SK-N-SH treated with all-trans-retinoic acid at 6 μM for 48 hours (cell line): ENCODE measurements at regions not wholly inside any gene's neighbourhood (a gene's known extent, or its start where the extent isn't known, plus 50 kb on each side); places are given as distances from the start of the nearest gene placed in this dataset.

ENCODE experiments used
- ATAC-seq: fragments of 200-7000 bp; cut with Tn5 transposase; 3 replicates; pipeline ENCODE4 v1.9.1; 2020; ENCODE audit warnings: mild to moderate bottlenecking, moderate library complexity
- ARNTL ChIP-seq: fragments of 450-650 bp; formaldehyde crosslinking; IDR thresholded peaks from 2 replicates; pipeline ENCODE4 v1.5.0; 2020; ENCODE audit warnings: low read depth, mild to moderate bottlenecking, moderate library complexity, borderline replicate concordance
- BACH2 ChIP-seq: fragments of 250-450 bp; sonication (Bioruptor Pico); IDR thresholded peaks from 2 replicates; pipeline ENCODE4 v1.9.0; 2021; ENCODE audit warnings: mild to moderate bottlenecking, borderline replicate concordance
- CSDC2 ChIP-seq: fragments of 250-450 bp; sonication (Bioruptor Pico); IDR thresholded peaks from 2 replicates; pipeline ENCODE4 v1.5.0; 2020; ENCODE audit warnings: mild to moderate bottlenecking, moderate library complexity
- ESRRG ChIP-seq: fragments of 250-450 bp; sonication (Bioruptor Pico); IDR thresholded peaks from 2 replicates; pipeline ENCODE4 v1.6.1; 2021; ENCODE audit warnings: mild to moderate bottlenecking
- GLIS3 ChIP-seq: fragments of 250-450 bp; sonication (Bioruptor Pico); IDR thresholded peaks from 2 replicates; pipeline ENCODE4 v1.5.0; 2020; ENCODE audit warnings: mild to moderate bottlenecking, moderate library complexity
- ISL1 ChIP-seq: fragments of 250-450 bp; sonication (Bioruptor Pico); IDR thresholded peaks from 2 replicates; pipeline ENCODE4 v2.1.2; 2022; ENCODE audit warnings: mild to moderate bottlenecking, moderate library complexity
- OSR1 ChIP-seq: fragments of 250-450 bp; sonication (Bioruptor Pico); IDR thresholded peaks from 2 replicates; pipeline ENCODE4 v1.8.0; 2022; ENCODE audit warnings: moderate library complexity, mild to moderate bottlenecking, inconsistent platforms
- PPARA ChIP-seq: fragments of 250-450 bp; sonication (Bioruptor Pico); IDR thresholded peaks from 2 replicates; pipeline ENCODE4 v1.5.0; 2020; ENCODE audit warnings: mild to moderate bottlenecking, borderline replicate concordance
- RARB ChIP-seq: fragments of 250-450 bp; sonication (Bioruptor Pico); IDR thresholded peaks from 2 replicates; pipeline ENCODE4 v1.8.0; 2021; ENCODE audit warnings: mild to moderate bottlenecking, moderate library complexity
- SNAI2 ChIP-seq: fragments of 250-450 bp; sonication (Bioruptor Pico); IDR thresholded peaks from 2 replicates; pipeline ENCODE4 v1.5.0; 2020; ENCODE audit warnings: mild to moderate bottlenecking, moderate library complexity
- TCF4 ChIP-seq: fragments of 250-450 bp; sonication (Bioruptor Pico); IDR thresholded peaks from 2 replicates; pipeline ENCODE4 v1.8.0; 2021; ENCODE audit warnings: mild to moderate bottlenecking, moderate library complexity, borderline replicate concordance
- TOX ChIP-seq: fragments of 250-450 bp; sonication (Bioruptor Pico); IDR thresholded peaks from 2 replicates; pipeline ENCODE4 v1.8.0; 2021; ENCODE audit warnings: mild to moderate bottlenecking, moderate library complexity, borderline replicate concordance
- ZC3H10 ChIP-seq: fragments of 250-450 bp; sonication (Bioruptor Pico); IDR thresholded peaks from 2 replicates; pipeline ENCODE4 v1.5.1; 2021; ENCODE audit warnings: mild to moderate bottlenecking, moderate library complexity
- ZFP3 ChIP-seq: fragments of 250-450 bp; sonication (Bioruptor Pico); IDR thresholded peaks from 2 replicates; pipeline ENCODE4 v1.5.0; 2020; ENCODE audit warnings: mild to moderate bottlenecking, moderate library complexity
- ZFP30 ChIP-seq: fragments of 450-650 bp; formaldehyde crosslinking; IDR thresholded peaks from 2 replicates; pipeline ENCODE4 v1.5.0; 2022; ENCODE audit warnings: mild to moderate bottlenecking, moderate library complexity
- ZNF565 ChIP-seq: fragments of 450-650 bp; formaldehyde crosslinking; conservative IDR thresholded peaks from 2 replicates; pipeline ENCODE4 v1.5.0; 2020; ENCODE audit warnings: low read depth, mild to moderate bottlenecking, moderate library complexity
- ZNF70 ChIP-seq: fragments of 450-650 bp; formaldehyde crosslinking; IDR thresholded peaks from 2 replicates; pipeline ENCODE4 v1.5.0; 2020; ENCODE audit warnings: mild to moderate bottlenecking, moderate library complexity
- ZNF8 ChIP-seq: fragments of 450-650 bp; formaldehyde crosslinking; IDR thresholded peaks from 2 replicates; pipeline ENCODE4 v1.5.0; 2020; ENCODE audit warnings: mild to moderate bottlenecking, moderate library complexity
- TF ChIP-seq, protein P1 (sequence below): fragments of 250-450 bp; sonication (Bioruptor Pico); IDR thresholded peaks from 2 replicates; pipeline ENCODE4 v1.5.1; 2020; ENCODE audit warnings: low read depth, mild to moderate bottlenecking, moderate library complexity
- TF ChIP-seq, protein P2 (sequence below): fragments of 250-450 bp; sonication (Bioruptor Pico); IDR thresholded peaks from 2 replicates; pipeline ENCODE4 v1.8.0; 2020; ENCODE audit warnings: mild to moderate bottlenecking, moderate library complexity, borderline replicate concordance
- TF ChIP-seq, protein P3 (sequence below): fragments of 250-450 bp; sonication (Bioruptor Pico); IDR thresholded peaks from 2 replicates; pipeline ENCODE4 v1.5.1; 2021; ENCODE audit warnings: mild to moderate bottlenecking, moderate library complexity
- TF ChIP-seq, protein P4 (sequence below): fragments of 250-450 bp; sonication (Bioruptor Pico); IDR thresholded peaks from 2 replicates; pipeline ENCODE4 v1.8.0; 2021; ENCODE audit warnings: low read depth, mild to moderate bottlenecking, moderate library complexity, borderline replicate concordance

DNA sequence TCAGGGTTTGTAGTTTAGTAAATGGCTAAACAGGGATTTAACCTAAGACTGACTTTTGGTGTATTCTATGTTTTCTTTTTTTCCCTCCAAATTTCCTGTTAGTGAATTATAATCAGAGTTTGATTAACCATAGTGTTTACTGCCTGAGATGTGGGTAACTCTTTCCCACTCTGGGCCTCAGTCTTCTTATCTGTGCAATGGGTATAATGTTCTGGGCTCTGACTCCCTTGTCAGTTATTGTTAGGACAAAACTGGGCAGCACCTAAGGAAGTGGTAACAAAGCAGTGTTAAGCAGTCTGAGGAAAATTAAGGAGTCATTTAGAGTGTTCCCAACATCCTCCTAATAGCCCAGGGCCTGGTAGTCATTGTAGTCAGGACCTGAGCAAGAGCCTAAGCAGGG is 206.4 kb upstream of the N4BP1 start:
- TF ChIP-seq CSDC2, result no peak
- TF ChIP-seq ISL1 (CRISPR knock-in tag), result no peak
- no peak for TF ChIP-seq TCF4 (CRISPR knock-in tag)
- TF ChIP-seq GLIS3, result no peak
- no peak for TF ChIP-seq ESRRG (CRISPR knock-in tag)
- no peak for TF ChIP-seq ARNTL
- no peak for TF ChIP-seq TOX (CRISPR knock-in tag)
- TF ChIP-seq, protein P1, sequence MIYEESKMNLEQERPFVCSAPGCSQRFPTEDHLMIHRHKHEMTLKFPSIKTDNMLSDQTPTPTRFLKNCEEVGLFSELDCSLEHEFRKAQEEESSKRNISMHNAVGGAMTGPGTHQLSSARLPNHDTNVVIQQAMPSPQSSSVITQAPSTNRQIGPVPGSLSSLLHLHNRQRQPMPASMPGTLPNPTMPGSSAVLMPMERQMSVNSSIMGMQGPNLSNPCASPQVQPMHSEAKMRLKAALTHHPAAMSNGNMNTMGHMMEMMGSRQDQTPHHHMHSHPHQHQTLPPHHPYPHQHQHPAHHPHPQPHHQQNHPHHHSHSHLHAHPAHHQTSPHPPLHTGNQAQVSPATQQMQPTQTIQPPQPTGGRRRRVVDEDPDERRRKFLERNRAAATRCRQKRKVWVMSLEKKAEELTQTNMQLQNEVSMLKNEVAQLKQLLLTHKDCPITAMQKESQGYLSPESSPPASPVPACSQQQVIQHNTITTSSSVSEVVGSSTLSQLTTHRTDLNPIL (CRISPR knock-in tag), result no peak
- TF ChIP-seq ZNF565 (CRISPR knock-in tag), result no peak
- no peak for TF ChIP-seq PPARA (CRISPR knock-in tag)
- TF ChIP-seq, protein P2, sequence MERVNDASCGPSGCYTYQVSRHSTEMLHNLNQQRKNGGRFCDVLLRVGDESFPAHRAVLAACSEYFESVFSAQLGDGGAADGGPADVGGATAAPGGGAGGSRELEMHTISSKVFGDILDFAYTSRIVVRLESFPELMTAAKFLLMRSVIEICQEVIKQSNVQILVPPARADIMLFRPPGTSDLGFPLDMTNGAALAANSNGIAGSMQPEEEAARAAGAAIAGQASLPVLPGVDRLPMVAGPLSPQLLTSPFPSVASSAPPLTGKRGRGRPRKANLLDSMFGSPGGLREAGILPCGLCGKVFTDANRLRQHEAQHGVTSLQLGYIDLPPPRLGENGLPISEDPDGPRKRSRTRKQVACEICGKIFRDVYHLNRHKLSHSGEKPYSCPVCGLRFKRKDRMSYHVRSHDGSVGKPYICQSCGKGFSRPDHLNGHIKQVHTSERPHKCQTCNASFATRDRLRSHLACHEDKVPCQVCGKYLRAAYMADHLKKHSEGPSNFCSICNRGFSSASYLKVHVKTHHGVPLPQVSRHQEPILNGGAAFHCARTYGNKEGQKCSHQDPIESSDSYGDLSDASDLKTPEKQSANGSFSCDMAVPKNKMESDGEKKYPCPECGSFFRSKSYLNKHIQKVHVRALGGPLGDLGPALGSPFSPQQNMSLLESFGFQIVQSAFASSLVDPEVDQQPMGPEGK, result no peak
- no peak for TF ChIP-seq ZC3H10 (CRISPR knock-in tag)
- no peak for TF ChIP-seq ZFP30
- TF ChIP-seq ZNF8 (CRISPR knock-in tag), result no peak
- TF ChIP-seq SNAI2, result no peak
- TF ChIP-seq BACH2 (CRISPR knock-in tag), result no peak
- TF ChIP-seq OSR1 (CRISPR knock-in tag), result no peak
- TF ChIP-seq, protein P3, sequence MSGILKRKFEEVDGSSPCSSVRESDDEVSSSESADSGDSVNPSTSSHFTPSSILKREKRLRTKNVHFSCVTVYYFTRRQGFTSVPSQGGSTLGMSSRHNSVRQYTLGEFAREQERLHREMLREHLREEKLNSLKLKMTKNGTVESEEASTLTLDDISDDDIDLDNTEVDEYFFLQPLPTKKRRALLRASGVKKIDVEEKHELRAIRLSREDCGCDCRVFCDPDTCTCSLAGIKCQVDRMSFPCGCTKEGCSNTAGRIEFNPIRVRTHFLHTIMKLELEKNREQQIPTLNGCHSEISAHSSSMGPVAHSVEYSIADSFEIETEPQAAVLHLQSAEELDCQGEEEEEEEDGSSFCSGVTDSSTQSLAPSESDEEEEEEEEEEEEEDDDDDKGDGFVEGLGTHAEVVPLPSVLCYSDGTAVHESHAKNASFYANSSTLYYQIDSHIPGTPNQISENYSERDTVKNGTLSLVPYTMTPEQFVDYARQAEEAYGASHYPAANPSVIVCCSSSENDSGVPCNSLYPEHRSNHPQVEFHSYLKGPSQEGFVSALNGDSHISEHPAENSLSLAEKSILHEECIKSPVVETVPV (CRISPR knock-in tag), result no peak
- TF ChIP-seq, protein P4, sequence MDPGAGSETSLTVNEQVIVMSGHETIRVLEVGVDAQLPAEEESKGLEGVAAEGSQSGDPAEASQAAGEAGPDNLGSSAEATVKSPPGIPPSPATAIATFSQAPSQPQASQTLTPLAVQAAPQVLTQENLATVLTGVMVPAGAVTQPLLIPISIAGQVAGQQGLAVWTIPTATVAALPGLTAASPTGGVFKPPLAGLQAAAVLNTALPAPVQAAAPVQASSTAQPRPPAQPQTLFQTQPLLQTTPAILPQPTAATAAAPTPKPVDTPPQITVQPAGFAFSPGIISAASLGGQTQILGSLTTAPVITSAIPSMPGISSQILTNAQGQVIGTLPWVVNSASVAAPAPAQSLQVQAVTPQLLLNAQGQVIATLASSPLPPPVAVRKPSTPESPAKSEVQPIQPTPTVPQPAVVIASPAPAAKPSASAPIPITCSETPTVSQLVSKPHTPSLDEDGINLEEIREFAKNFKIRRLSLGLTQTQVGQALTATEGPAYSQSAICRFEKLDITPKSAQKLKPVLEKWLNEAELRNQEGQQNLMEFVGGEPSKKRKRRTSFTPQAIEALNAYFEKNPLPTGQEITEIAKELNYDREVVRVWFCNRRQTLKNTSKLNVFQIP (CRISPR knock-in tag), result no peak
- TF ChIP-seq RARB (CRISPR knock-in tag), result no peak
- no peak for ATAC-seq

DNA sequence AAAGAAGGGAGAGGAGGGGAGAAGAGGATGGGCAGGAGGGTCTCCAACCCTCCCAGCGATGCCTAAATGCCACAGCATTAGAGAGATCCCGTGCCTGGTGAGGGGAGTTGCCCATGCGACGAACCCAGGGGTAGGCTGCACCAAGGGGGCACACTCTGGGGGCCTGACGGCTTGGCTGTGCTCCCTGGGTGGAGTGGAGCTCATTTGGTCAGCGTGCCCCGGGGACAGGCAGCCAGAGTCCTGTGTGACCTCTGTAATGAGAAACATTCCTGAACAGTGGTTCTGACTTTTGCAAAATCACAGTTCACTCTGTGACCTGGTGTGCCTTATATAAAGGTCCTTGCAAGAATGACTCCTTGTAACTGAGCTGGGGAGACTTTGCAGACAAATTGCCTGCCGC is 205.0 kb upstream of the N4BP1 start:
- TF ChIP-seq ESRRG (CRISPR knock-in tag) (no peak), BACH2 (CRISPR knock-in tag) (no peak), GLIS3 (no peak), ZFP3 (CRISPR knock-in tag) (no peak), ZFP30 (no peak), ZNF565 (CRISPR knock-in tag) (no peak), ZNF70 (CRISPR knock-in tag) (no peak), ISL1 (CRISPR knock-in tag) (no peak), SNAI2 (no peak), TOX (CRISPR knock-in tag) (no peak), ZNF8 (CRISPR knock-in tag) (no peak), ARNTL (no peak)
- TF ChIP-seq, protein P4 (CRISPR knock-in tag), result no peak
- TF ChIP-seq, protein P3 (CRISPR knock-in tag), result no peak
- TF ChIP-seq, protein P2, result no peak
- ATAC-seq, result no peak
